GM23248 (cell line): ENCODE measurements at regions not wholly inside any gene's neighbourhood (a gene's known extent, or its start where the extent isn't known, plus 50 kb on each side); places are given as distances from the start of the nearest gene placed in this dataset.

ENCODE experiments used
- EZH2 ChIP-seq: fragments of 200-600 bp; sonication (generic); IDR thresholded peaks from 2 replicates; pipeline ENCODE4 v1.6.1; 2018; ENCODE audit warnings: antibody characterized with exemption, mild to moderate bottlenecking; ENCODE audit not compliant: insufficient read depth, poor library complexity, severe bottlenecking
- EZH2phosphoT487 ChIP-seq: fragments of 200-600 bp; sonication (generic); IDR thresholded peaks from 2 replicates; pipeline ENCODE4 v1.6.1; 2018; ENCODE audit warnings: antibody characterized with exemption, moderate library complexity, mild to moderate bottlenecking, low read depth; ENCODE audit not compliant: insufficient read depth

DNA sequence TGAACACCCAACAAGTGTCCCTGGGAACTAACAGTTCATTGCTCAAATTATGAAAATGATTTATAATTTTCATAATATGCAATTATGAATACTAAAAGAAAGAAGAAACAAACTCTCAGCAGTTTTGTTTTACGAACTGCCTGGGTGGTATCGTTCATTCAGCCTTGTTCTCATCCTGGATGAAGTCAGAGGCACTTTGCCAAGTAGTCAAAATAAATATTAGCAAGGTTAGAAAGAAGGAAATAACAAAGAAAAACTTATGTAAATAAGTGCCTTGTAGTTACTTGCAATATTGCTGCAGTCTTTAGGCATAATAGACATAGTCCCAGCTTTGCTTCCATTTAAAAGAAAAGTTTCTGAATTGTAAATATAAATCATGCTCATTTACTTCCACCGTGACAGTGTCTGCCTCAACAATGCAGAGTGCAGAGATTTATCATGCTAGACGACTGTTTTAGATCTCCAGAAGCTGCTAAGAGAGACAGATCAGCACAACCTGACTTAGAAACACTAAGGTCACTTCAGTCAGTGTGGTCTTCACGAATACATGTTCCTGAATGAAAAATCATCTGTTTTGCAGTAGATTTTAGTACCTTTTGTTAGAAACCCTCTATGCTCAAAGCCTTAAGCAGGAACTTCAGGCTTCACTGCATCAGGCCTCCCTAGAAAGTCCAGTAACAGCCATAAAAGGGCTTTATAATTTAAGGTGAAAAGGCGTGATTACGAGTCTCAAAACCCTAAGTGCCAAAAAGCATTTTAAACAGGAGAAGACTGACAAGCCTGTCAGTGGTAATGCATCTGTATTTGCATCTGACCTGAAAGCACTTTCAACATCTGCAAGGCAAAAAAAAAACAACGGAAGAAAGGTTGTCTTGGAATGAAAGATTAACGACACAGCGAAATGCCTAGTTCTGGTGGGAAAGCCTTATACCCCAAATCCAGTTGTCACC lies 92.1 kb downstream of the TMEM167A start:
- TF ChIP-seq EZH2 (no peak), EZH2phosphoT487 (no peak)
